GM19328 (cell line): ENCODE measurements at regions not wholly inside any gene's neighbourhood (a gene's known extent, or its start where the extent isn't known, plus 50 kb on each side); places are given as distances from the start of the nearest gene placed in this dataset.

Experiments
- ATAC-seq: cut with Tn5 transposase; IDR thresholded peaks from one replicate; pipeline ENCODE4 v1.9.1; 2021; ENCODE audit warnings: mild to moderate bottlenecking, moderate library complexity; ENCODE audit not compliant: unreplicated experiment

DNA sequence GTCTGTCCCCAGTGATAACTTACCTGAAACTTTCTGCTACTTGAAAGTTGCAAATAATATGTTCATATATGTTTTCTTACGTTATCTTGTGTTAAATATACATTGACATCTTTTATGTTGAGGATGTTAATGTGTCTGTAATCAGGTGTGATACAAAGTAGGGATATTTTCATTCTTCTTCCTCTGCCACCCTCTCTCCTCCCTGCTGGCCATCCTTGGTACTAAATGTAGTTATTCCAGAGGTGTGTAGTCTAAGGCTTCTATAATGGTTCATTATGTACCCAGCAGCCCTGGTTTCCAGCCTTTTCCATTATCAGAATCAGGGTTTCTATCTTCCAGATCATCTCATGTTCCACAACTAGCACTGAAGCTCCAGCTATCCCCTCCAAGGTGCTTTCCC is 606.7 kb upstream of the KLHL1 start:
- no peak for ATAC-seq

DNA sequence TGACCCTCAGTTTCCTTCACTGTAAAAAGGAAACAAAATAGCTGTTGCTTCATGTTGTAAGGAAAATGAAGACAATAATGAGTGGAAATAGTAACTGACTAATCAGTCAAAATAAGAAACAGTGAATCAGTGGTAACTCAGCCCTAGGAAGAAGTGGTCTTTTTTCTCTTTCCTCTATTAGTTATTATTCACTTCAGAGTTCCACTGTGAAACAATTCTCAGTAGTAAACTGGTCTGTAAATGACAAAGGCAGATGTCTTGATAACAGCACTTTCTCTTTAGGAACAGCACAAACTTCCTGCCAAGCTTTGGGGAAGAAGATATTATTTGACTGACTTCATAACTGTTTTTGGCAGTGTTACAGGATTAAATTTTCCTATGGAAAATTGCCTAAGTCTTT is 600.5 kb upstream of the KLHL1 start:
- ATAC-seq, result no peak

DNA sequence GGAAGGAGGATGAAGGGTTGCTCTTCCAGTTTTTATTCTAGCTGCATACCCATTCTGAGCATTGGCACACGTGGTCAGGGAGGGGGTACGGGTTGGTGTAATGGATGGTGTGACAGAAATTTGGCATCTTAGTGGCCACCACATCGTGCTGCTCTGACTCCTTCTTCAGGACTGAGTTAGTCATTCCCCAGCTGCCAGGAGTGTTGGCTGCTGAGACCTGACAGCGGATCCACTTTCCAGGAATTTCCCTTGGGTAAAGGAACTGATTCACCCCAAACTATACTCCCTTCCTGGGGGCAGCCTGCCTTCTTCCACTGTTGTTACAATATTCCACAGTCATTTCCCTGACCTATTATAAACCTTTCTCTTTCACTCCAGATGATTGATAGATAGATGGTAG is 595.5 kb upstream of the KLHL1 start:
- ATAC-seq, result no peak

DNA sequence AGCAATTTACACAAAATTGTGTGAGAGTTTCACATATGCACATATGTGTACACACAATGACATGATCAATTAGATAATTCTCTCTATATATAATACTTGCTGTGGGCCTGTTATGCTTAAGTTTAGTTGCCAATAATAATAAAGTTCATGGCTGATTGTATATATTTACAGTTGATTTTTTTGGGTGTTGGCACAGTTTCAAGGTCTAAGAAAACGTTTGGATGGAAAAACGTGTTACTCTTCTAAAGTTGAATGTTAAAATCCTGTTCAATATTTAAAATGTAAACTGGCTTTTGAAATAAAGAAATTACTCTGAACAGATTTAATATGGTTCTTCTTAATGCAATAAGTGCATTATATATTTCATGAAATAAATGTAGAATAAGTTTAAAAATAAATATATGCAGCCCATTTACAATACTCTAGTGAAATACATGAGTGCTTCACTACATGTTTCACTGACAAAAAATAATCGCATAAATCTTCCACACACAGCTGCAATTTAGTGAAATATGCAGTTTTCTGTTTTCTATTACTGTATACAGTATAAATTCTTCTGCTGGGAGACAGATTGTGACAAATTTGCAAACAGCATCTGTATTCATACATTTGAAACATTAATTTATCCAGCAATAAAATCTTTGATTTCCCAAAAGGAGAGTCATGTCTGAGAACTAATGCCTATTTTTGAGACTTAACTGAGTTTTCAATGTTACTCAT is 586.9 kb upstream of the KLHL1 start:
- no peak for ATAC-seq

DNA sequence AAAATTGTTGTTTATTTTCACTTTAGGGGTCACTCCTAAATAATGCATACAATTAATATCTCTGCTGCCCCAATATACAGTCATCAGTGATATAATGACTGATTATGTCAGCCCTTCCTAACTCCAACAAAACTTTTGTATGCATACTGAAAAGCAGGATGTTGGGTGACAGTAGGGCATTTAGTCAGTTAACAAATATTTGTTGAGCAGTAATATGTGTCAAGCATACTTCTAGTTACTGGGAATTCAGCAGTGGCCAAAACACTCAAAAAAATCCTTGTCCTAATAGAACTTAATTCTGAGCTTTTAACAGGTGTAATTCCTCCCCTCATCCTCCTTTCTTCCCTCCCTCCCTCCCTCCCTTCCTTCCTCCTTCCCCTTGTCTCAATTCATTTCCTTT is 560.7 kb upstream of the KLHL1 start:
- no peak for ATAC-seq

DNA sequence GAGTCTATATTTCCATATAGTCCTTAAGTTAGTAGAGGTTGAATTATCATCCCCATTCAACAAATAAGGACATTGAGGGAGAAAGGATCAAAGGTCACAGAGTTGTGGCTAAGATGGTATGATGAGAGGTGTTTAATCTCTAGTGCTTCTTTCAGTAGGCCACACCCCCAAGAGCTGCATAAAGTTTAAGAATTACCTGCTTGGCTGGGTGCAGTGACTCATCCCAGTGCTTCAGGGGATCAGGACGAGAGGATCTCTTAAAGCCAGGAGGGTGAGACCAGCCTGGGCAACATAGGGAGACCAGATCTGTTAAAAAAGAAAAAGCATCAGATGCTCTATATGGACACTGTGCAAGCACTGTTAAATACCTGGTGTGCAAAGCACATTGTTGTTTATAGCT is 560.0 kb upstream of the KLHL1 start:
- no peak for ATAC-seq

DNA sequence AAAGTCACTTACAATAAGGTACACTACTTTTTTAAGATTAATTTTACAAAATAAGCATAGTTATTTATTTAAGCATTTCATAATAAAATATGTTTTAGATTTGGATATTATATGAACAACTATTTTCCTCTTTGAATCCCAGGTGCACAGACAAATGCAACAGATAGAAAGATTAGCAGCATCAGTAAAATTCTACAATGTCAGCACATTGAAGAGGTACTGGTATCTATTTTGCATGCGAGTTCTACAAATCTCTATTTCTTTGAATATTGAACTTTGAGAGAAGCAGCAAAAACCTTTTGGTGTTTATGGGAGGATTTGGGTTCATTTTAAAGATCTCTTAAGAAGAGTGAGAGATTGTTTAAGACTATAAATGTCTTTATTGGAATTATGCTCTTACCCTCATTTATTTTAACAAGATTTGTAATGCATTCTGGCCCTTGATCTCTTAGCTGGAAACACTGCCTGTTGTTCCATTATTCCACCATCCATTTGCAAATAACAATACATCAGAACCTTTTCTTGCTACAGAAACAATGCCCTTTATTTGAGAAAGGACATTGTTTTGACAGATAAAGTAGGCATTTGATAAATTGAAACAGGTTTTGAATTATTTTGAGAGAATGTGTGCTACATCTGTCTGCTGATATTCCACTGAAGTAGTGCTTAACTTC is 558.8 kb upstream of the KLHL1 start:
- no peak for ATAC-seq

DNA sequence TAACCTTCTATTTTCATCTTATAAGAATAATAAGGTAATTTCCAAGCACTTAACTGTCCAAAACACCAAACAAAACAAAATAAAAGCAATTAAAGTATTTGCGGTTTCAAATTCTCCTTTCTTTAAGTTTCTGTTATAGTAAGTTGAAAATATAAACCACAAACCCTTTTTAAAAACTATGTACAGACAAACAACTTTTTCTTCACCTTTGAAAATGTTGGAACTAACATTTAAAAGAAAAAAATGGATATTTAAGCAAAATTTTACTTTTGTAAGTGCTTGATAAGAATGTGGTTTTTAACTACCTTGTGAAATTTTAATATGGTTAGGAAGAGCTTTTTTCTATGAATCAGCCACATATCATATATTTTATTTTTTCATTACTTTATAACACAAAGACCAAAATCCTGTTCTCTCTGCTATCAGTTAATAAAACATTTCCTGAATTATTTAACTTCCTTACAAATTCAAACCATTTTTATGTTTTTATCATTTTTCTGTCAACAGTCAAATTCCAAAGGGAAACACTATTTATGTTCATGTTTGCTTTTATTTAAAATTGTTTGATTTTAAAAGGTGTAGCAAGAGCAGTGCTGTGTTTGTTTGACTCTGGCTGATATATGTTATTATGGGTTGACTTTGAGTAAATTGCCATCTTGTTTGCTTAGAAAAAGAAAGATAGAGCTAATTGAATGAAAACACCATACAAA is 554.1 kb upstream of the KLHL1 start:
- no peak for ATAC-seq

DNA sequence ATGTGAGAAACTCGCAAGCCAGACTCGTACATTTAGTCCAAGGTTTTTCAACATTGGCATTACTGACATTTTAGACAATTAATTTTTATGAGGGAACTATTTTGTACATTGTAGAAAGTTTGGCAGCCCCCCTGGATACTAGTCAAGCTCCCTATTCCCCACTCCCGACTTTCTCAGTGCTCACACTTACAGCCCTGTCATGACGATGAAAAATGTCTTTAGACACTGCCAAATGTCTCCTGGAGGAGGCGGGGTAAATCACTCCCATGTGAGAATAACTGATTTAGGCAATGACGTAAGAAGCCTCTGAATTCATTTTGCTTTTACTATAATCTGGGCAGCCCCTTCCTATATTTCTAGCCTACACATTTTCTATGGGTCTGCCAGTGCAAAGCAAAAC is 535.8 kb upstream of the KLHL1 start:
- no peak for ATAC-seq

DNA sequence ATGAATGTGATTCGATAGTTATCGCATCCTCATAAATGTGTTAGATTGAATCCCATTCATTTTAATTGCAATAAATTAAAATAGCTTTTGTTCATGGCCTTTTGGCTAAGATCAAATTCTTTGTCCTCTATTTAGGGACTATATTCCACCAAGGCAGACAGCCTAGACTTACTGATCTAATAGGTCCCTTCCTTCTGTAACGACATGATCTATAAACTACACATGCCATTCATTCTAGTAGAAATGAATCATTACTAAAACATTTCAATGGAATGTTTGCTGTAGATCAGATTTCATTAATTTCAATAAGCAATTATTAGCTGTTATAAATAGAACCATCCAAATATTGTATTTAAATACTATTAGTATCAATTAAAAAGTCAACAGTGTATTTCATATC is 526.6 kb upstream of the KLHL1 start:
- no peak for ATAC-seq

DNA sequence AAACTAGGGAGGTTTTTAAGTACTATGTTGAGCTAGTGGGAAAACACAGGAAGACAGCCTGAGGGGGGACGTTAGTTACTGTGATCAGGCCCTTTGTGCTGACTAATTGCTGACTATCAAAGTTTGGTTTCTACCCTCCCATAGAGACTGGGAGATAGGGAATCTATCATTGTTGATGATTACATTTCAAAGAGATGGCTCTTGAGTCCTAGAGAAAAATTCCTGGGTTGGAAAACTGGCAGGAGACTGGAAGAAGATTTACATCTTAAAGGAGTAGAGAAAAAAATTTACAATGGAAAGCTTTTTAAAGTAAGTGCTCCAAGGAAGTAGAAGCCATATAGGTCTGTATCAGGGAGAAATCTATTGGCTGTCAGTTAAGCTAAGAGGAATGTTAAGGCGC is 522.0 kb upstream of the KLHL1 start:
- ATAC-seq, result no peak

DNA sequence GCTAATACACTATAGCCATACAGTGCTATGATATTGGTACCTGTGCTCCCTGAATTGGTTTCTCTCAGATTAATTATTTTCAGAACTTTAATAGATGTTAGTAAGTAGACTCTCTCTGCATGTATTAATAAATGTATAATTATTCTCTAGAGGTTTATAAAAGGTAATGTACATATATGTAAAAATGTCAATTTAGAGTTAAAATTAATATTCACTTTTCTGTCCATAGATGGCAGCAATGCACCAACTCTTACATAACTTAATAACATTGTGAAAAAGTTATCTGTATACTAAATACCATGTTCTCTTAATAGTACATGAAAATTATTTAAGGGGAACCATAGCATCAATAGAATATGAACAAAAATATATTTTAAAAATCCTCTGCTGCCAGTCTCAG is 515.0 kb upstream of the KLHL1 start:
- ATAC-seq, result no peak

DNA sequence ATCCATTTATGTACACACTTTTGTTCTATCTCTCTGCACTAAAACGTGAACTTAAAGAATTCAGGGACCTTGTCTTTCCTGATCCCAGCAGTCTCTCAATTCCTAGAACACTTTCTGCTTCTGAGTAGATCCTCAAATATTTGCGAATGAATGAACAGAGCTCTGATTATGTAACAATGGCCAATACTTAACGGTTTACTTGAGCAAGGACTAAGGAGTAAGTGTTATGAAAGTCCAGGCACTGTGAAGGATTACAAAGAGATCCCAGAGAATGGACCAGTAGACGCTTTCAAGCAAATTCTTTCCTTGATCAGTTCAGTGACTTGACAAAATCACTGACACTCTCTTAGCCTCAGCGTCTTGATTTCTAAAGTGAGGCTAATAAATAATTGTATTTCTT is 514.5 kb upstream of the KLHL1 start:
- ATAC-seq, result no peak

DNA sequence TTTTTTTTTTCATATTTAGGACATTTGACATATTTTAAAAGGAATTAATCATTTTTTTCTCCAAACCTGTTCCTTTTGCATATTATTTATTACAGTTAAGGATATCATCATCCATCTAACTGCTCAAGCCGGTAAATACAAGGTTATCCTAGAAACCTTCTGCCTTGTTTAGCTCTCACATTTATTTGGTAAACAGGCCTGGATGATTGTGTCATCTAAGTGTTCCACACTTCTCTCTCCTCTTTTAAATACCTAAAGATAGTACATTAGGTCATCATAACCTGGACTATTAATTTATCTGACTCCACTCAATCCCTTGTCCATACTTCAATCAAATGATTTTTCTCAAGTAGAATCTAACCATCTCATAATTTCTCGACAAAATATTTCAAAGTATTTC is 511.7 kb upstream of the KLHL1 start:
- ATAC-seq, result no peak

DNA sequence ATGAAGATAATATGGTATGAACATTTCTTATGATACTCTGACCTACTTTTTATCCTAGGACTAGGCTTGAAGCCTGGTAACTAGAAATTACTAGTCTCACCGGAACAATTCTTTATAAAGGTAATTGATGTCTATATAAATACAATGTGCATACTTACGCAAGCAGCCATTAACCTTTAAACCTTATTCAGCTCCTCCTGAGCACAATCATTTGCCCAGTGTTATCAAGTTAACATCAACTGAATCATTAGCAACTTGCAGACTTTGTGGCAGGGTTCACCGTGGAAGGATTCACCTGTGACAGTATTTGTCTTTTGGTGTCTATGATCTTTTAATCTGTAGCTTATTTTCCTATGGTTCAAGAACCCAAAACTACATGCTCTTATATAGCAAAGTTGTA is 508.6 kb upstream of the KLHL1 start:
- no peak for ATAC-seq

DNA sequence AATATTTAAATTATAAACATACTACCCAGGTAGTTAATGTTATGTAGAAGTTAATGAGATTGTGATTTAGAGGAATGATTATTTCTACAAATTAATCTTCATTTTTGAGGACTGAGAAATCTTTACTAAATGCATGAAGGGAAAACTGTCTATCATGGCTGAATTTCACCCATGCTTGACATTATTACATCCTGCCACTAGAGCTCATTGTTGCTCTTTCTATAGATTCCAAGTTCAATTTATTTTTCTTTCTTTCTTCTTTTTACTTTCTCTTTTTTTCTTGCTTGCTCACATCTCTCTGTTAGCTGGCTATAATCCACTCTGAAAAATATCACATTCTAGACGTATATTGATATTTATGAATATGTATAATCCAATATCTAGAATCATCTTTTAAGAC is 505.0 kb upstream of the KLHL1 start:
- ATAC-seq, result no peak

DNA sequence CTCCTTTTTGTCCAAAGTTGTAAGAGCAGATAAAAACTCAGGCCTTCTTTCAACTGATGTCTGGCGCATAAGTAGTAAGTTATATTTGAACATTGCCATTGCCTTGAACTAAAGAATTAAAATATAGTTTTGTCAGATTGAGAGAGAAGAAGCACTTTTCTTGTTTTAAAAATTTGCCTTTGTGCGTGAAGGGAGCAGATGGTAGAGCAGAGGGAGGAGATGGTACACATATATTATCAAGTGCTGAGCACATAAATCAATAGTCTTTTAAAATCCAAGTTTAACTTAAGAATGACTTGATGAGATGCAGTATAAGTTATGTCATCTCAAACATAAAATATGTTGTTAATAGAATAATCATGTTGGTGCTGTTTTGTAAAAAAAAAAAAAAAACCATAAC is 504.6 kb upstream of the KLHL1 start:
- ATAC-seq, result no peak

DNA sequence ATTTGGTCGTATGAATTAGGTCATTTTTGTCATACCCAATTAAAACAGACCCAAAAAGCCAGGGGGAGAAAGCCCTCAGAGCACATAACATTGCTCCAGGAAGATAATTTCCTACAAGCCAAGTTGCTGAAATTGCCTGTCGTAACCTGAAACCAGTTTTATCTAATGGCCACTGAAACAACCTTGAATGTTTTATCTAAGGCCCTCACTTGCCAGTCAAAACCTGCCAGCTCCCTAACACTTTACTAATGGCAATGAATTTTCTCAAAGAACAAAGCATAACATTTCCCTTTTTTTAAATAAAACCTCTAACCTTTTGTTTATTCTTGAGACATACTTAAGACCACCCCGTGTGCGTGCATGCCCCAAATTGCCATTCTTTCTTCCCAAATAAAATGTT is 496.2 kb upstream of the KLHL1 start:
- no peak for ATAC-seq

DNA sequence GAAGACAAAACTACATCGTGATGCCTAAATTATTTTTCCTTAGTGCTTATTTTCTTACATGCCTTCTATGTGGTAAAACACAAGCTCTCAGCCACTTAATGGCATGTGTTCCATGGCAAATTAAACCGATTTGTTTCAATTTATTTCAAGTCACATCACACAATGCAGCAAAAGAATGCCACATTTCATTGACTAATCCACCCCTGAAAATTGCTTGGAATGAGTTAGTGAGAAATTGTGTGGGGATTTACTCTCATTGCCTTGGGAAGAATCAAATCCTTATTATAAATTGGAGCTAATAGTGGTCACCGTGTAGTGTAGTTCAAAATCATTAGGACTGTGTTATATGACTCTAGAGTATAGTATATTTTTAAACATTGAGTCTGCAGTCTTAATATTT is 485.5 kb upstream of the KLHL1 start:
- ATAC-seq, result no peak

DNA sequence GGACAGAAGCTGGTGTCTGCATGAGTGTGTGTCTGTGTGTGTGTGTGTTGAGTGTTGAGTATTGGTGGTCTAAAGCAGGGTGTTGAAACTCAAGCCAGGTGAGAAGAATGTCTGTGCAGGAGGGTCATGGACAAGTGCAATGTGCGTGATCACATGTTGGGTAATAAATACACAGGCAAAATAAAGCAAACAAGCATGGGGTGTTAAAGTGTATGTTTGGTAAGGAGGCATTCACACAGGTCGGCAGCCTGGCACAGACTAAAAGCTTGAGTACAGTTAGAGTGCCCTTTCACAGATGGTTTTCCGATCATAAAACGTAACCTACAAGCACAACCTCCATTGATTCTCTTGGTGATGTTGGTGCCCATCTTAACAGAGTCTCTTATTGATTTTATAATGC is 476.9 kb upstream of the KLHL1 start:
- no peak for ATAC-seq

DNA sequence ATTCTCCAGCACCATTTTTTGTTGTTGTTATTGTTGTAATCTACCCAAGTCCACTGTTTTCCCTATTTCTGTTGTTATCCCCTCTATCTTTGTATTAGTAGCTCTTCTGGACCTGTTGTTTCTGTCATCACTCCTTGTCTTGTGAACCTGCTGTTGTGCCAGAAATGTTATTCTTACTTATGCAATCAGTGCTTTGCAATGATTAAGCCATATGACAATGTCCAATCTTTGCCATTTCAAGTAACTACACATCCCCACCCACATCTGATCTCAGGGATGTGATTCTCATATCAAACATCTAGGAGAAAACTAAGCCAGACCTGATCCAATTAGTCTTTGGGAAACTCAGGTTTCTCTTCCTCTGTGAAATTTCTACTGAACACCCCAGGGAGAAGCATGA is 472.6 kb upstream of the KLHL1 start:
- ATAC-seq, result no peak

DNA sequence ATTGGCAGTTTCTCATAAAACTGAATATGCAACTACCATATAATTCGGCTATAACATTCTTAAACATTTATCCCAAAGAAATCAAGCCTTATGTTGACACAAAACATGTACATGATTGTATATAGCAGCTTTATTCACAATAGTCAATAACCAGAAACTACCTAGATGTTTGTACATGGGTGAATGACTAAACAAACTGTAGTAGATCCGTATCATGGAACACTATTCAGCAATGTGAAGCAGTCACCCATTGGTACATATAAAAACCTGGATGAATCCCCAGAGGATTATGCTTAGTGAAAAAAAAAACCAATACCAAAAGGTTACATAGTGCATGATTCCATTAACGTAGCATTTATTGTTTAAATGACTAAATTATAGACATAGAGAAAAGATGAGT is 471.7 kb upstream of the KLHL1 start:
- ATAC-seq, result no peak
